ENCODE measurements at regions not wholly inside any gene's neighbourhood (a gene's known extent, or its start where the extent isn't known, plus 50 kb on each side); places are given as distances from the start of the nearest gene placed in this dataset.
"Not testable (repeated sequence)": the region's sequence is repeated elsewhere in the genome, so short reads cannot be mapped to it uniquely, and the experiment has no call there.

GRCh38 chr6:8837343-8837742 lies 402.0 kb upstream of the SLC35B3 start:
- Histone ChIP-seq H3K27me3 (ENCODE audit: insufficient read depth, low read length) (no peaks in the 10 kb centered on the region), H3K4me3 (ENCODE audit: low read length) (no peak overlapping the region), H3K9me3 (ENCODE audit: insufficient read depth, low read depth, low read length) (no peaks in the 10 kb centered on the region), H3K4me1 (ENCODE audit: insufficient read depth, low read length) (peaks cover 3% of the 10 kb centered on the region; the same call in 1 of the 2 replicates), H3K27ac (ENCODE audit: low read length) (no peak overlapping the region), H3K36me3 (ENCODE audit: insufficient read depth, low read depth, low read length) (no peaks in the 10 kb centered on the region), H3K9ac (ENCODE audit: low read depth, low read length) (no peak overlapping the region)

DNA sequence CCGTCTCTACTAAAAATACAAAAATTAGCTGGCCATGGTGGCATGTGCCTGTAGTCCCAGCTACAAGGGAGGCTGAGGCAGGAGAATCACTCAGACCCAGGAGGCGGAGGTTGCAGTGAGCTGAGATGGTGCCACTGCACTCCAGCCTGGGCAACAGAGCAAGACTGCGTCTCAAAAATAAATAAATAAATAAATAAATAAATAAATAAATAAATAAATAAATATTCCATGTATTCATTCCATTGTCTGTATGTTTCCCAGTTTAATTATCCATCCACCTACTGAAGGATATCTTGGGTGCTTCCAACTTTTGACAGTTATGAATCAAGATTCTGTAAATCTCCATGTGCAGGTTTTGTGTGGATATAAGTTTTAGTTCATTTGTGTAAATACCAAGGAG lies 397.4 kb upstream of the SLC35B3 start:
- not testable (repeated sequence) for H3K4me3 ChIP-seq (ENCODE audit: low read length); H3K9ac ChIP-seq (ENCODE audit: low read depth, low read length); H3K36me3 ChIP-seq (ENCODE audit: insufficient read depth, low read depth, low read length); H3K27me3 ChIP-seq (ENCODE audit: insufficient read depth, low read length); H3K4me1 ChIP-seq (ENCODE audit: insufficient read depth, low read length); H3K9me3 ChIP-seq (ENCODE audit: insufficient read depth, low read depth, low read length); H3K27ac ChIP-seq (ENCODE audit: low read length)

GRCh38 chr6:8831366-8832152 lies 396.2 kb upstream of the SLC35B3 start:
- Histone ChIP-seq H3K9me3 (ENCODE audit: insufficient read depth, low read depth, low read length) (no peaks in the 10 kb centered on the region), H3K4me3 (ENCODE audit: low read length) (no peak overlapping the region), H3K27ac (ENCODE audit: low read length) (no peak overlapping the region), H3K27me3 (ENCODE audit: insufficient read depth, low read length) (no peaks in the 10 kb centered on the region), H3K36me3 (ENCODE audit: insufficient read depth, low read depth, low read length) (no peaks in the 10 kb centered on the region), H3K9ac (ENCODE audit: low read depth, low read length) (no peak overlapping the region), H3K4me1 (ENCODE audit: insufficient read depth, low read length) (no peaks in the 10 kb centered on the region; the same call in 1 of the 2 replicates)

GRCh38 chr6:8830794-8831193 lies 395.4 kb upstream of the SLC35B3 start:
- no peaks in the 10 kb centered on the region for H3K9me3 ChIP-seq (ENCODE audit: insufficient read depth, low read depth, low read length)
- H3K36me3 ChIP-seq (ENCODE audit: insufficient read depth, low read depth, low read length) = no peaks in the 10 kb centered on the region
- H3K27ac ChIP-seq (ENCODE audit: low read length) = no peak overlapping the region
- no peak overlapping the region for H3K4me3 ChIP-seq (ENCODE audit: low read length)
- no peak overlapping the region for H3K9ac ChIP-seq (ENCODE audit: low read depth, low read length)
- no peaks in the 10 kb centered on the region for H3K27me3 ChIP-seq (ENCODE audit: insufficient read depth, low read length)
- no peaks in the 10 kb centered on the region; the same call in 1 of the 2 replicates for H3K4me1 ChIP-seq (ENCODE audit: insufficient read depth, low read length)

DNA sequence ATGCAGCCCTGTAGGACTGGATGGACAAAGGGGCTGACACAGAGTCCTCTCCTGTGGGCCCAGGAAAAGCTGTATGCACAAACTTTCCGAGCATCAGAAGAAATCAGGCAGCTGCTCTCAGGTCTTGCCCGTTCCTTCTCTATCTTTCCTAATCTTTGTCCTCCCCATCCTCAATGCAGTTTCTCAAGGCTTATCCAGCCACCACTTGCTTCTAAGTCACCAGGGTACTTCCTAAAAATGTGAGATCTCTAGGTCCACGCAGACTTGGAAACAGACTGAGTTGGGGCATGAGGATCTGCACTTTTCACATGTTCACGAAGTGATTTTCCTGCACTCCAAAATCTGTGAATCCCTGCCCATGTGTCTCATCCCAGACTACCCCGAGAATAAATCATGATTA lies 394.5 kb upstream of the SLC35B3 start:
- no peak overlapping the region for H3K27ac ChIP-seq (ENCODE audit: low read length)
- no peaks in the 10 kb centered on the region for H3K9me3 ChIP-seq (ENCODE audit: insufficient read depth, low read depth, low read length)
- no peak overlapping the region for H3K9ac ChIP-seq (ENCODE audit: low read depth, low read length)
- no peaks in the 10 kb centered on the region; the same call in 1 of the 2 replicates for H3K4me1 ChIP-seq (ENCODE audit: insufficient read depth, low read length)
- H3K4me3 ChIP-seq (ENCODE audit: low read length) = no peak overlapping the region
- no peaks in the 10 kb centered on the region for H3K36me3 ChIP-seq (ENCODE audit: insufficient read depth, low read depth, low read length)
- no peaks in the 10 kb centered on the region for H3K27me3 ChIP-seq (ENCODE audit: insufficient read depth, low read length)

DNA sequence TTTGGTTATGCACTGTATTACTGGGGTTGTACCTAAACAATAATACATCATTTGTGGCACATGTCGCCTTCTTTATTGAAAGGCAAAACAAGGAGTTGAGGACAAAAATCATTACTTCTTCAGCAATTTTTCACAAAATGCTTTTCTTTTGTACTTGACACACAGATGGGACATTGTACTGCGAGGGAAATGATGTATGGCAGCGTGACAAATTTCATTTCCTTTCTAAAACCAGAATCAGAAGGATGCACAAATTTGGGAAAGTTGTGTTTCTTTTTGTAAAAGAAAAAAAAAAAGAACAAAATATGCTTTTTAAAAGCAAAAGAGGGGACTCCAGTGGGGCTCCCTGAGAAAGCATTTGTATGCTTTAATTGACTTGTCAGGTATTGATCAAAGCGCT lies 394.0 kb upstream of the SLC35B3 start:
- no peaks in the 10 kb centered on the region for H3K27me3 ChIP-seq (ENCODE audit: insufficient read depth, low read length)
- H3K9me3 ChIP-seq (ENCODE audit: insufficient read depth, low read depth, low read length) = no peaks in the 10 kb centered on the region
- no peak overlapping the region for H3K27ac ChIP-seq (ENCODE audit: low read length)
- H3K4me3 ChIP-seq (ENCODE audit: low read length) = no peak overlapping the region
- no peaks in the 10 kb centered on the region for H3K4me1 ChIP-seq (ENCODE audit: insufficient read depth, low read length)
- H3K9ac ChIP-seq (ENCODE audit: low read depth, low read length) = no peak overlapping the region
- H3K36me3 ChIP-seq (ENCODE audit: insufficient read depth, low read depth, low read length) = no peaks in the 10 kb centered on the region

DNA sequence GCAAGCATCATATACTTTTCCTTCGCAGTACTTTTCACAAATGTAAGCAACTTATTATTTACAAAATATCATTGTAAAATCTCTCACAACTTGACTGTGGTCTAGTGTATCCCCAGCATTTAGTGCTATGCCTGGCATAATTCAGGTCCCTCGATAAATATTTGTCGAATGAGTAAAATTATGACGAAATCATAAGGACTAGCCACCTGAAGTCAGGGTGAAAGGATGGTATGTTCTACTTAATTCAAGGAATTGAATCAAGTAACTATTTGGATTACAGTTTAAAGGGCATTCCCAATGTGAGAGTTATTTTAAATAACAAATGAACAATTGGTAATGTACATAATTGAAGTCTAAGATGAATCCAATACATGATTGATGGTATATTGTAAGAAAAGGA lies 393.0 kb upstream of the SLC35B3 start:
- Histone ChIP-seq H3K4me1 (ENCODE audit: insufficient read depth, low read length) (no peaks in the 10 kb centered on the region), H3K27ac (ENCODE audit: low read length) (no peak overlapping the region), H3K4me3 (ENCODE audit: low read length) (no peak overlapping the region), H3K36me3 (ENCODE audit: insufficient read depth, low read depth, low read length) (no peaks in the 10 kb centered on the region), H3K27me3 (ENCODE audit: insufficient read depth, low read length) (no peaks in the 10 kb centered on the region), H3K9ac (ENCODE audit: low read depth, low read length) (no peak overlapping the region), H3K9me3 (ENCODE audit: insufficient read depth, low read depth, low read length) (no peaks in the 10 kb centered on the region)

- Histone ChIP-seq H3K4me3 (ENCODE audit: low read length) (no peak overlapping the region), H3K9ac (ENCODE audit: low read depth, low read length) (no peak overlapping the region), H3K27ac (ENCODE audit: low read length) (no peak overlapping the region), H3K9me3 (ENCODE audit: insufficient read depth, low read depth, low read length) (no peaks in the 10 kb centered on the region), H3K4me1 (ENCODE audit: insufficient read depth, low read length) (0 out of 2 replicates have a peak, but pooled peaks cover 3% of the 10 kb centered on the region), H3K27me3 (ENCODE audit: insufficient read depth, low read length) (no peaks in the 10 kb centered on the region), H3K36me3 (ENCODE audit: insufficient read depth, low read depth, low read length) (no peaks in the 10 kb centered on the region)
Observed at GRCh38 chr6:8825726-8826125, 390.4 kb upstream of the SLC35B3 start.

- Histone ChIP-seq H3K27me3 (ENCODE audit: insufficient read depth, low read length) (no peaks in the 10 kb centered on the region), H3K36me3 (ENCODE audit: insufficient read depth, low read depth, low read length) (no peaks in the 10 kb centered on the region), H3K9me3 (ENCODE audit: insufficient read depth, low read depth, low read length) (no peaks in the 10 kb centered on the region), H3K4me1 (ENCODE audit: insufficient read depth, low read length) (0 out of 2 replicates have a peak, but pooled peaks cover 3% of the 10 kb centered on the region), H3K9ac (ENCODE audit: low read depth, low read length) (no peak overlapping the region), H3K27ac (ENCODE audit: low read length) (no peak overlapping the region), H3K4me3 (ENCODE audit: low read length) (no peak overlapping the region)
Observed at GRCh38 chr6:8821981-8822381, 386.6 kb upstream of the SLC35B3 start.

DNA sequence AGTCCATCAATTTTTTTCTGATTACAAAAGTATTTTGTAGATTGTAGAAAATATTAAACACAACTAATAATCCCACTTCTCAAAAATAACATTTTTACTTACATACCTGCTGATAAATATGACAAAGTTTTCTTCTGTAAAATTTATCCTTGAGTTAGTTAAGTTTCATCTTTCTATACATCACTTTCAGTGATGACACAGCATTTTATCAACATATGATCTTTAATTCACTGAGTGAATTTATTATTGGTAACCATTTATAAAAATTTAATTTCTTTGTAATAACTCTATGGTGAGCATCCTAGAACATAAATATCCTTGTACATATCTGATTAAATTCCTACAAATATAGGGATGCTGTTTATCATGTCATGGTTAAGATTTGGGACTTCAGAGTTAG lies 385.0 kb upstream of the SLC35B3 start:
- Histone ChIP-seq H3K36me3 (ENCODE audit: insufficient read depth, low read depth, low read length) (no peaks in the 10 kb centered on the region), H3K9ac (ENCODE audit: low read depth, low read length) (no peak overlapping the region), H3K4me3 (ENCODE audit: low read length) (no peak overlapping the region), H3K9me3 (ENCODE audit: insufficient read depth, low read depth, low read length) (no peaks in the 10 kb centered on the region), H3K27me3 (ENCODE audit: insufficient read depth, low read length) (no peaks in the 10 kb centered on the region), H3K4me1 (ENCODE audit: insufficient read depth, low read length) (0 out of 2 replicates have a peak, but pooled peaks cover 3% of the 10 kb centered on the region), H3K27ac (ENCODE audit: low read length) (no peak overlapping the region)

DNA sequence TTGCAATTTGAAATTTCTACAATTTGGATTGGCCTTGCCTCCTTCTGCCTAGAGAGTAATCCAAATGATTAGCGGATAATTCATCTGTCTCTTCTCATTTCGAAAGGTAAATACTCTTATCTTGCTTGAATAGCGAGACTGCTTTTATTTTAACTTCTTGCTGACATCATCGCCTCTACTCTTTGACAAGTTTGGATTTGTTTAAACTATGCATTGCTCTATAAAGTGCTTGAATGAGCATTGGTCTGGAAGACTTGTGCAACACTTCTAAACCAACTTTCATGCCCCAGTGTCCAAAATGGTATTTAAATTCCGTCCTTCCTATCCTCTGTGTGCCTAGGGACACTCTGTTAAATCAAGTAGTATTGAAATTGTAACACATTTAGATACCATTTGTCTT lies 384.1 kb upstream of the SLC35B3 start:
- H3K27me3 ChIP-seq (ENCODE audit: insufficient read depth, low read length) = no peaks in the 10 kb centered on the region
- H3K9ac ChIP-seq (ENCODE audit: low read depth, low read length) = no peak overlapping the region

GRCh38 chr6:8814440-8815000 lies 379.2 kb upstream of the SLC35B3 start:
- Histone ChIP-seq H3K4me1 (ENCODE audit: insufficient read depth, low read length) (no peaks in the 10 kb centered on the region), H3K9me3 (ENCODE audit: insufficient read depth, low read depth, low read length) (no peaks in the 10 kb centered on the region), H3K27me3 (ENCODE audit: insufficient read depth, low read length) (no peaks in the 10 kb centered on the region), H3K4me3 (ENCODE audit: low read length) (no peak overlapping the region), H3K27ac (ENCODE audit: low read length) (no peak overlapping the region), H3K36me3 (ENCODE audit: insufficient read depth, low read depth, low read length) (no peaks in the 10 kb centered on the region), H3K9ac (ENCODE audit: low read depth, low read length) (no peak overlapping the region)

More for the DNA sequence above, 384.1 kb upstream of the SLC35B3 start:
- Histone ChIP-seq H3K27ac (ENCODE audit: low read length) (no peak overlapping the region), H3K4me3 (ENCODE audit: low read length) (no peak overlapping the region), H3K9me3 (ENCODE audit: insufficient read depth, low read depth, low read length) (no peaks in the 10 kb centered on the region), H3K36me3 (ENCODE audit: insufficient read depth, low read depth, low read length) (no peaks in the 10 kb centered on the region), H3K4me1 (ENCODE audit: insufficient read depth, low read length) (0 out of 2 replicates have a peak, but pooled peaks cover 3% of the 10 kb centered on the region)
